Liver (tissue), 8 donors: ENCODE measurements at regions not wholly inside any gene's neighbourhood (a gene's known extent, or its start where the extent isn't known, plus 50 kb on each side); places are given as distances from the start of the nearest gene placed in this dataset.

ENCODE experiments used
- DNase-seq: peaks from one replicate; pipeline ENCODE4 v3.0.0-alpha.2; 2017; ENCODE audit warnings: low spot score
- H3K27ac ChIP-seq, 2 donors: one replicate each; pipeline ENCODE4 v1.7.0; 2013; ENCODE audit warnings: inconsistent platforms in 2 of 2, low read length in 2 of 2, control low read depth in 1 of 2, low read depth in 1 of 2, mild to moderate bottlenecking in 1 of 2
- H3K27me3 ChIP-seq, 4 donors: one replicate each; pipeline versions ENCODE4 v1.6.1 to v1.7.0; 2013; ENCODE audit warnings: low read length in 3 of 4, inconsistent platforms in 1 of 4, mild to moderate bottlenecking in 1 of 4, moderate library complexity in 1 of 4; ENCODE audit not compliant: control insufficient read depth in 4 of 4, insufficient read depth in 4 of 4
- H3K36me3 ChIP-seq, 4 donors: one replicate each; pipeline versions ENCODE4 v1.6.1 to v1.7.0; 2013; ENCODE audit warnings: low read length in 3 of 4, mild to moderate bottlenecking in 3 of 4, low read depth in 1 of 4, moderate library complexity in 1 of 4; ENCODE audit not compliant: control insufficient read depth in 4 of 4, insufficient read depth in 3 of 4
- H3K4me1 ChIP-seq, 4 donors: one replicate each; pipeline versions ENCODE4 v1.6.1 to v1.7.0; 2013; ENCODE audit warnings: low read length in 3 of 4, mild to moderate bottlenecking in 3 of 4, moderate library complexity in 1 of 4; ENCODE audit not compliant: control insufficient read depth in 4 of 4, insufficient read depth in 4 of 4
- H3K4me3 ChIP-seq, 3 donors: one replicate each; pipeline versions ENCODE4 v1.6.1 to v1.7.0; 2013; ENCODE audit warnings: low read length in 3 of 3, control low read depth in 1 of 3, low read depth in 1 of 3, mild to moderate bottlenecking in 1 of 3
- H3K9ac ChIP-seq, 2 donors: one replicate each; pipeline ENCODE4 v1.7.0; 2013; ENCODE audit warnings: low read length in 2 of 2, mild to moderate bottlenecking in 2 of 2, moderate library complexity in 2 of 2, control low read depth in 1 of 2, low read depth in 1 of 2
- H3K9me3 ChIP-seq, 4 donors: one replicate each; pipeline versions ENCODE4 v1.6.1 to v1.7.0; 2013; ENCODE audit warnings: low read length in 3 of 4; ENCODE audit not compliant: control insufficient read depth in 4 of 4
- EGR1 ChIP-seq, 2 donors: IDR thresholded peaks; 2 replicates each; pipeline ENCODE4 v1.6.1; 2016 to 2018; ENCODE audit warnings: antibody characterized with exemption in 2 of 2, low read depth in 2 of 2
- FOXA1 ChIP-seq: IDR thresholded peaks from 2 replicates; pipeline ENCODE4 v1.6.1; 2016; ENCODE audit warnings: antibody characterized with exemption
- FOXA2 ChIP-seq: IDR thresholded peaks from 2 replicates; pipeline ENCODE4 v1.6.1; 2016; ENCODE audit warnings: antibody characterized with exemption
- GABPA ChIP-seq, 2 donors: IDR thresholded peaks in 1 of 2; conservative IDR thresholded peaks in 1 of 2; 2 replicates each; pipeline ENCODE4 v1.6.1; 2016; ENCODE audit warnings: antibody characterized with exemption in 2 of 2, mild to moderate bottlenecking in 1 of 2, moderate library complexity in 1 of 2
- HNF4A ChIP-seq, 2 donors: conservative IDR thresholded peaks; 2 replicates each; pipeline ENCODE4 v1.6.1; 2016; ENCODE audit warnings: antibody characterized with exemption in 2 of 2, mild to moderate bottlenecking in 2 of 2
- HNF4G ChIP-seq: IDR thresholded peaks from 2 replicates; pipeline ENCODE4 v1.6.1; 2016; ENCODE audit warnings: antibody characterized with exemption
- JUND ChIP-seq, 2 donors: IDR thresholded peaks; 2 replicates each; pipeline ENCODE4 v1.6.1; 2016; ENCODE audit warnings: antibody characterized with exemption in 2 of 2
- NR2F2 ChIP-seq: IDR thresholded peaks from 2 replicates; pipeline ENCODE4 v1.6.1; 2016; ENCODE audit warnings: antibody characterized with exemption
- RAD21 ChIP-seq, 2 donors: IDR thresholded peaks; 2 replicates each; pipeline ENCODE4 v1.6.1; 2016; ENCODE audit warnings: antibody characterized with exemption in 2 of 2, mild to moderate bottlenecking in 2 of 2
- RXRA ChIP-seq, 2 donors: IDR thresholded peaks; 2 replicates each; pipeline ENCODE4 v1.6.1; 2017 to 2018; ENCODE audit warnings: antibody characterized with exemption in 2 of 2, mild to moderate bottlenecking in 1 of 2
- SP1 ChIP-seq: IDR thresholded peaks from 2 replicates; pipeline ENCODE4 v1.6.1; 2018; ENCODE audit warnings: antibody characterized with exemption, mild to moderate bottlenecking
- TAF1 ChIP-seq: conservative IDR thresholded peaks from 2 replicates; pipeline ENCODE4 v1.6.1; 2016; ENCODE audit warnings: antibody characterized with exemption, mild to moderate bottlenecking
- YY1 ChIP-seq: IDR thresholded peaks from 2 replicates; pipeline ENCODE4 v1.6.1; 2016; ENCODE audit warnings: antibody characterized with exemption, mild to moderate bottlenecking
- WGBS: extraction: QIAGEN DNeasy Blood & Tissue Kit; methylation state at CpG from one replicate; pipeline ENCODE4 v1.1.7; 2013; 5-methylcytosine and 5-hydroxymethylcytosine counted together
- TF ChIP-seq, protein P1 (sequence below): IDR thresholded peaks from 2 replicates; pipeline ENCODE4 v1.6.1; 2016; ENCODE audit warnings: antibody characterized with exemption, mild to moderate bottlenecking
- TF ChIP-seq, protein P2 (sequence below): IDR thresholded peaks from 2 replicates; pipeline ENCODE4 v1.6.1; 2016; ENCODE audit warnings: antibody characterized with exemption
- TF ChIP-seq, protein P3 (sequence below): IDR thresholded peaks from 2 replicates; pipeline ENCODE4 v1.6.1; 2016; ENCODE audit warnings: antibody characterized with exemption
- TF ChIP-seq, protein P4 (sequence below): fragments of 150-350 bp; IDR thresholded peaks from 2 replicates; pipeline ENCODE4 v1.5.1; 2017; ENCODE audit warnings: improper control_type of control experiment, low read depth, low read length; ENCODE audit not compliant: missing input control
- TF ChIP-seq, protein P5 (sequence below): IDR thresholded peaks from 2 replicates; pipeline ENCODE4 v1.6.1; 2016; ENCODE audit warnings: antibody characterized with exemption
- donor health status: healthy.
- donor health status: healthy.
- donor health status: healthy.
- donor health status: healthy.
- donor health status: healthy.

DNA sequence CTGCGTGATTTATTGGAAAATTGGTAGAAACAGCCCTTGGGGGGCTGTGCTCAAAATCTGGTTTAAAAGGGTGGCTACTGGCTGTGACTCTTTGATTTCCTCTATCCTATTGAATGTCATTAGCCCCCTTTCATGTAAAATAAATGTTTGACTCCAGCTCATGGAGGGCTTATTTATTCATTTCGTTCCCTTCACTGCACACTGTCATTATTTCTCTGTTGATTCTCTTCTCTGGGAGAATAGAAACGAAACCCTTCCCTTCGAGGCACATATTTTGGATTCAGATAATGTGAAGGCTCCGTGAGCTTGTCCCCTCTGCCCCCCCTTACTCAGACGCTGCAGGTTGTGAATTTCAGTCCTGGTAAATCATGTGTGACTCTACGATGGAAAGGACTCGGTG, 203.9 kb upstream of the GPR26 start:
- Histone ChIP-seq H3K27me3 (no peaks in the 10 kb centered on the region), H3K9me3 (no peaks in the 10 kb centered on the region), H3K36me3 (no peaks in the 10 kb centered on the region), H3K4me1 (no peaks in the 10 kb centered on the region), H3K27ac (no peak overlapping the region), H3K9ac (no peak overlapping the region), H3K4me3 (no peak overlapping the region)
- WGBS = 89% methylated on average over 8 of the region's 8 CpGs
- DNase-seq = no peak
- TF ChIP-seq GABPA (IDR thresholded peaks at IDR 0.05 in 1 of 2, conservative IDR thresholded peaks at IDR 0.05 in 1 of 2) (no peak), HNF4A (conservative IDR thresholded peaks at IDR 0.05) (no peak), FOXA1 (no peak), TAF1 (no peak), JUND (IDR thresholded peaks at IDR 0.05) (no peak), SP1 (no peak), YY1 (no peak), RXRA (IDR thresholded peaks at IDR 0.05) (no peak)
- TF ChIP-seq, protein P1, sequence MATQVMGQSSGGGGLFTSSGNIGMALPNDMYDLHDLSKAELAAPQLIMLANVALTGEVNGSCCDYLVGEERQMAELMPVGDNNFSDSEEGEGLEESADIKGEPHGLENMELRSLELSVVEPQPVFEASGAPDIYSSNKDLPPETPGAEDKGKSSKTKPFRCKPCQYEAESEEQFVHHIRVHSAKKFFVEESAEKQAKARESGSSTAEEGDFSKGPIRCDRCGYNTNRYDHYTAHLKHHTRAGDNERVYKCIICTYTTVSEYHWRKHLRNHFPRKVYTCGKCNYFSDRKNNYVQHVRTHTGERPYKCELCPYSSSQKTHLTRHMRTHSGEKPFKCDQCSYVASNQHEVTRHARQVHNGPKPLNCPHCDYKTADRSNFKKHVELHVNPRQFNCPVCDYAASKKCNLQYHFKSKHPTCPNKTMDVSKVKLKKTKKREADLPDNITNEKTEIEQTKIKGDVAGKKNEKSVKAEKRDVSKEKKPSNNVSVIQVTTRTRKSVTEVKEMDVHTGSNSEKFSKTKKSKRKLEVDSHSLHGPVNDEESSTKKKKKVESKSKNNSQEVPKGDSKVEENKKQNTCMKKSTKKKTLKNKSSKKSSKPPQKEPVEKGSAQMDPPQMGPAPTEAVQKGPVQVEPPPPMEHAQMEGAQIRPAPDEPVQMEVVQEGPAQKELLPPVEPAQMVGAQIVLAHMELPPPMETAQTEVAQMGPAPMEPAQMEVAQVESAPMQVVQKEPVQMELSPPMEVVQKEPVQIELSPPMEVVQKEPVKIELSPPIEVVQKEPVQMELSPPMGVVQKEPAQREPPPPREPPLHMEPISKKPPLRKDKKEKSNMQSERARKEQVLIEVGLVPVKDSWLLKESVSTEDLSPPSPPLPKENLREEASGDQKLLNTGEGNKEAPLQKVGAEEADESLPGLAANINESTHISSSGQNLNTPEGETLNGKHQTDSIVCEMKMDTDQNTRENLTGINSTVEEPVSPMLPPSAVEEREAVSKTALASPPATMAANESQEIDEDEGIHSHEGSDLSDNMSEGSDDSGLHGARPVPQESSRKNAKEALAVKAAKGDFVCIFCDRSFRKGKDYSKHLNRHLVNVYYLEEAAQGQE = no peak
- TF ChIP-seq, protein P2, sequence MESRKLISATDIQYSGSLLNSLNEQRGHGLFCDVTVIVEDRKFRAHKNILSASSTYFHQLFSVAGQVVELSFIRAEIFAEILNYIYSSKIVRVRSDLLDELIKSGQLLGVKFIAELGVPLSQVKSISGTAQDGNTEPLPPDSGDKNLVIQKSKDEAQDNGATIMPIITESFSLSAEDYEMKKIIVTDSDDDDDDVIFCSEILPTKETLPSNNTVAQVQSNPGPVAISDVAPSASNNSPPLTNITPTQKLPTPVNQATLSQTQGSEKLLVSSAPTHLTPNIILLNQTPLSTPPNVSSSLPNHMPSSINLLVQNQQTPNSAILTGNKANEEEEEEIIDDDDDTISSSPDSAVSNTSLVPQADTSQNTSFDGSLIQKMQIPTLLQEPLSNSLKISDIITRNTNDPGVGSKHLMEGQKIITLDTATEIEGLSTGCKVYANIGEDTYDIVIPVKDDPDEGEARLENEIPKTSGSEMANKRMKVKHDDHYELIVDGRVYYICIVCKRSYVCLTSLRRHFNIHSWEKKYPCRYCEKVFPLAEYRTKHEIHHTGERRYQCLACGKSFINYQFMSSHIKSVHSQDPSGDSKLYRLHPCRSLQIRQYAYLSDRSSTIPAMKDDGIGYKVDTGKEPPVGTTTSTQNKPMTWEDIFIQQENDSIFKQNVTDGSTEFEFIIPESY = no peak

DNA sequence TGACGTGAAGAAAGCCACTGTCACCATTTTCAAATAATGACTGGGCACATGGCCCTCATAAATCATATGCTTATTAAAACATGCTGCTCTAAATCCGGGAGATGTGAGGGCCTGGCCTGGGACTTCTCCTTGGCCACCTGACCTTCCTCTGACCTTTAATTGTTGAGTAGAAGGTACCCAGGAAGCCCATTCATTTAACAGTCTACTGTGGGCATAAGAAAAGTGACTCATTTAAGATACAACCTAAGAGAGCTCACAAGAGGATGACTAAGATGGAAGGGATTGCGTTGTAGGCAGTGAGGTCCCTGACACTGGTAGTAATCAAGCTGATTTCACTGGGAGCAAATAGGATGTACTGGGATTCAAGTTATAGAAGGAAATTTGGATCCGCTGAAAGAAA, 203.4 kb upstream of the GPR26 start:
- TF ChIP-seq, protein P3, sequence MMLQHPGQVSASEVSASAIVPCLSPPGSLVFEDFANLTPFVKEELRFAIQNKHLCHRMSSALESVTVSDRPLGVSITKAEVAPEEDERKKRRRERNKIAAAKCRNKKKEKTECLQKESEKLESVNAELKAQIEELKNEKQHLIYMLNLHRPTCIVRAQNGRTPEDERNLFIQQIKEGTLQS = no peak
- TF ChIP-seq TAF1 (no peak), SP1 (no peak), YY1 (no peak), HNF4G (no peak), FOXA2 (no peak), FOXA1 (no peak), RXRA (IDR thresholded peaks at IDR 0.05) (no peak), GABPA (IDR thresholded peaks at IDR 0.05 in 1 of 2, conservative IDR thresholded peaks at IDR 0.05 in 1 of 2) (no peak), NR2F2 (no peak), RAD21 (IDR thresholded peaks at IDR 0.05) (no peak), JUND (IDR thresholded peaks at IDR 0.05) (no peak), HNF4A (conservative IDR thresholded peaks at IDR 0.05) (no peak), EGR1 (IDR thresholded peaks at IDR 0.05; ENCODE audit: low read depth in 2 of 2) (no peak)
- TF ChIP-seq, protein P1 = no peak
- TF ChIP-seq, protein P2 = no peak
- TF ChIP-seq, protein P4, sequence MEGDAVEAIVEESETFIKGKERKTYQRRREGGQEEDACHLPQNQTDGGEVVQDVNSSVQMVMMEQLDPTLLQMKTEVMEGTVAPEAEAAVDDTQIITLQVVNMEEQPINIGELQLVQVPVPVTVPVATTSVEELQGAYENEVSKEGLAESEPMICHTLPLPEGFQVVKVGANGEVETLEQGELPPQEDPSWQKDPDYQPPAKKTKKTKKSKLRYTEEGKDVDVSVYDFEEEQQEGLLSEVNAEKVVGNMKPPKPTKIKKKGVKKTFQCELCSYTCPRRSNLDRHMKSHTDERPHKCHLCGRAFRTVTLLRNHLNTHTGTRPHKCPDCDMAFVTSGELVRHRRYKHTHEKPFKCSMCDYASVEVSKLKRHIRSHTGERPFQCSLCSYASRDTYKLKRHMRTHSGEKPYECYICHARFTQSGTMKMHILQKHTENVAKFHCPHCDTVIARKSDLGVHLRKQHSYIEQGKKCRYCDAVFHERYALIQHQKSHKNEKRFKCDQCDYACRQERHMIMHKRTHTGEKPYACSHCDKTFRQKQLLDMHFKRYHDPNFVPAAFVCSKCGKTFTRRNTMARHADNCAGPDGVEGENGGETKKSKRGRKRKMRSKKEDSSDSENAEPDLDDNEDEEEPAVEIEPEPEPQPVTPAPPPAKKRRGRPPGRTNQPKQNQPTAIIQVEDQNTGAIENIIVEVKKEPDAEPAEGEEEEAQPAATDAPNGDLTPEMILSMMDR = no peak
- TF ChIP-seq, protein P5, sequence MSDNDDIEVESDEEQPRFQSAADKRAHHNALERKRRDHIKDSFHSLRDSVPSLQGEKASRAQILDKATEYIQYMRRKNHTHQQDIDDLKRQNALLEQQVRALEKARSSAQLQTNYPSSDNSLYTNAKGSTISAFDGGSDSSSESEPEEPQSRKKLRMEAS = no peak
- H3K9me3 ChIP-seq = no peaks in the 10 kb centered on the region
- no peak overlapping the region for H3K9ac ChIP-seq
- H3K4me1 ChIP-seq = no peaks in the 10 kb centered on the region
- no peak overlapping the region for H3K27ac ChIP-seq
- no peak for DNase-seq
- WGBS = 80% methylated on average over 4 of the region's 4 CpGs
- no peak overlapping the region for H3K4me3 ChIP-seq
- no peaks in the 10 kb centered on the region for H3K36me3 ChIP-seq
- H3K27me3 ChIP-seq = no peaks in the 10 kb centered on the region
